Neural crest cell (in vitro differentiated cells): ENCODE measurements at regions not wholly inside any gene's neighbourhood (a gene's known extent, or its start where the extent isn't known, plus 50 kb on each side); places are given as distances from the start of the nearest gene placed in this dataset.
A peak's percentile ranks its signal among the peaks of the same experiment; 100 is the strongest.

Experiments used
- DNase-seq: peaks from one replicate; pipeline ENCODE4 v3.0.0; 2021; ENCODE audit warnings: low read depth, mixed read lengths, low spot score
- H3K27ac Mint-ChIP-seq: one replicate; pipeline ENCODE4 v1.8.0; 2021; ENCODE audit warnings: mild to moderate bottlenecking, mixed read lengths; ENCODE audit not compliant: unreplicated experiment
- H3K27me3 Mint-ChIP-seq: 2 replicates; pipeline ENCODE4 v1.8.0; 2021; ENCODE audit warnings: low read depth, mild to moderate bottlenecking, mixed read lengths
- H3K36me3 Mint-ChIP-seq: 2 replicates; pipeline ENCODE4 v1.8.0; 2021; ENCODE audit warnings: low read depth, mild to moderate bottlenecking, mixed read lengths
- H3K4me1 Mint-ChIP-seq: 2 replicates; pipeline ENCODE4 v1.8.0; 2021; ENCODE audit warnings: mixed read lengths
- H3K4me3 Mint-ChIP-seq: one replicate; pipeline ENCODE4 v1.8.0; 2021; ENCODE audit warnings: mild to moderate bottlenecking, mixed read lengths
- H3K9me3 Mint-ChIP-seq: 2 replicates; pipeline ENCODE4 v1.8.0; 2021; ENCODE audit warnings: mixed read lengths
- TF ChIP-seq, protein P1 (sequence below): fragments of 200-600 bp; sonication (generic); conservative IDR thresholded peaks from 2 replicates; pipeline ENCODE4 v1.5.0; 2021; ENCODE audit warnings: antibody characterized with exemption, mild to moderate bottlenecking

DNA sequence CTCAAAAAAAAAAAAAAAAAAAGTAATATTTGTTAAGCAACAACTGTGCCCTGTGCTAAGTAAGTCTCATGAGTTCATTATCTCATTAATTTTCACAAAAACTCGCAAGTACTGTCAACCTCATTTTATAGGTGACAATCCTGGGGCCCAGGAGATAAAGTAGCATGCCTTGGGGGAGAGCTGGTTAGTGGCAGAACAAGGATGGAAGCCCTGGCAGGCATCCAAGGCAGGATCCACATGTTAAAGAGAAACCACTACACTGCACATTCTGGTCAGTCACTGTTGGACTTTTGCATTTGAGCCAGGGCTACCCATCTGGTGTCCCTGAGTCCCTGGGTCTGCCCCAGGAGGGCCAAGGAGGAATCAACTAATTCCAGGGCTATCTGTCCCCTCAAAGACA is 54.6 kb downstream of the ZFP36L2 start:
- peak overlapping the region; percentile 43 for H3K27ac Mint-ChIP-seq
- peaks cover 42% of the 10 kb centered on the region for H3K4me1 Mint-ChIP-seq

DNA sequence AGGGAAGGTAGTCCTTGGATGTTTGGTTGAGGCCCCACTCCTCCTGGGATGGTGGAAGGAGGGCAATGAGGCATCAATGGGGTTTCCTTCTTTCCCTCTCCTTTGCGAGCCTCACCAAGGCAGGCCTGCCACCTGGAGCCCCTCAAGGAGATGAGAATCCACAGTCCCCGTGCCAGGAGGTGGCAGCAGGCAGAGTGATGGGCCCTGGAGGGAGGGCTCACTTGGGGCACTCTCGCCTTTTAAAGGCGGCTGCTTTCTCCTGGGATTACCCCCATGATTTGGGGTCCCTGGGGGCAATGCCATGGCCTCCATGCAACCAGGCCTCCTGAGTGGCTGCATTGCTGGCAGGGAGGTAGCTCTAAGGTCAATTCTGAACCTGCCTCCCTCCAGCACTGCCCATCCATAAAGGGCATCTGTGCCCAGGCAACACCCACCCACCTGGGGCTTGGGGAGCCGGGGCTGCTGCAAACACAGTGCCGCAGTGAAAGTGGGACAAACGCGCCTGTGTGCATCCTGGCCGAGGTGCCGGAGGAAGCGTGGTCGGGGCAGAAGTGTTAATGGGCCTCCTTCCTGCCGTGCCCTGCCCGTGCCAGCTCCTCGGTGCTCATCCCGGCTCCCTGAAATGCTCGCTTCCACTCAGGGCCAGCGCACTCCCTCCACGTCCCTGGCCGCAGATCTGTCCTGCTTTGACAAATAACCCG is 55.9 kb downstream of the ZFP36L2 start:
- Mint-ChIP-seq H3K4me1 (peaks cover 38% of the 10 kb centered on the region), H3K4me3 (no peak overlapping the region), H3K27me3 (no peaks in the 10 kb centered on the region), H3K27ac (no peak overlapping the region), H3K9me3 (no peaks in the 10 kb centered on the region), H3K36me3 (no peaks in the 10 kb centered on the region)
- TF ChIP-seq, protein P1, sequence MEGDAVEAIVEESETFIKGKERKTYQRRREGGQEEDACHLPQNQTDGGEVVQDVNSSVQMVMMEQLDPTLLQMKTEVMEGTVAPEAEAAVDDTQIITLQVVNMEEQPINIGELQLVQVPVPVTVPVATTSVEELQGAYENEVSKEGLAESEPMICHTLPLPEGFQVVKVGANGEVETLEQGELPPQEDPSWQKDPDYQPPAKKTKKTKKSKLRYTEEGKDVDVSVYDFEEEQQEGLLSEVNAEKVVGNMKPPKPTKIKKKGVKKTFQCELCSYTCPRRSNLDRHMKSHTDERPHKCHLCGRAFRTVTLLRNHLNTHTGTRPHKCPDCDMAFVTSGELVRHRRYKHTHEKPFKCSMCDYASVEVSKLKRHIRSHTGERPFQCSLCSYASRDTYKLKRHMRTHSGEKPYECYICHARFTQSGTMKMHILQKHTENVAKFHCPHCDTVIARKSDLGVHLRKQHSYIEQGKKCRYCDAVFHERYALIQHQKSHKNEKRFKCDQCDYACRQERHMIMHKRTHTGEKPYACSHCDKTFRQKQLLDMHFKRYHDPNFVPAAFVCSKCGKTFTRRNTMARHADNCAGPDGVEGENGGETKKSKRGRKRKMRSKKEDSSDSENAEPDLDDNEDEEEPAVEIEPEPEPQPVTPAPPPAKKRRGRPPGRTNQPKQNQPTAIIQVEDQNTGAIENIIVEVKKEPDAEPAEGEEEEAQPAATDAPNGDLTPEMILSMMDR, result no peak
- no peak for DNase-seq

More for the DNA sequence above, 54.6 kb downstream of the ZFP36L2 start:
- TF ChIP-seq, protein P1, result no peak
- Mint-ChIP-seq H3K27me3 (no peaks in the 10 kb centered on the region), H3K9me3 (no peaks in the 10 kb centered on the region), H3K36me3 (no peaks in the 10 kb centered on the region), H3K4me3 (no peak overlapping the region)
- no peak for DNase-seq

DNA sequence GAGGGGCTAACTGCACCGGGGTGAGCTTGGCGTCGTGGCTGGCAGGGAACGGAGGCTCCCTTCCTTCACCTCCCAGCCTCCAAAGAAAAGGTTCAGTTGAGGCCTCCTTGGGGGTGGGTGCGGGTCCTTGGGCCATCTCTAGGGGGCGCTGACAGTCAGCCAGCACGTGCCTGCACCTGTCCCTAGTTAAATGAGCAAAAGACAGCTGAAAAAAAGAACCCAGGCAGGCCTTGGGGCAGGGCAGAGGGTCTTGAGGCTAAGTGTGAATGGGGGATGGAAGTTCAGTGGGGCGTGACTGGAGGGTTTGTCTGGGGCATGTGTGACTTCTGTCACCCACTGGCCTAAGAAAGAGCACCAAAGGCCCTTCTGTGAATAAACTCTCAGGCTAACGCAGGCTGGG is 56.4 kb downstream of the ZFP36L2 start:
- Mint-ChIP-seq H3K36me3 (no peaks in the 10 kb centered on the region), H3K27ac (no peak overlapping the region), H3K4me3 (no peak overlapping the region), H3K9me3 (no peaks in the 10 kb centered on the region), H3K4me1 (peaks cover 34% of the 10 kb centered on the region), H3K27me3 (no peaks in the 10 kb centered on the region)
- peak; percentile 28 for DNase-seq
- TF ChIP-seq, protein P1, result peak; percentile 61

DNA sequence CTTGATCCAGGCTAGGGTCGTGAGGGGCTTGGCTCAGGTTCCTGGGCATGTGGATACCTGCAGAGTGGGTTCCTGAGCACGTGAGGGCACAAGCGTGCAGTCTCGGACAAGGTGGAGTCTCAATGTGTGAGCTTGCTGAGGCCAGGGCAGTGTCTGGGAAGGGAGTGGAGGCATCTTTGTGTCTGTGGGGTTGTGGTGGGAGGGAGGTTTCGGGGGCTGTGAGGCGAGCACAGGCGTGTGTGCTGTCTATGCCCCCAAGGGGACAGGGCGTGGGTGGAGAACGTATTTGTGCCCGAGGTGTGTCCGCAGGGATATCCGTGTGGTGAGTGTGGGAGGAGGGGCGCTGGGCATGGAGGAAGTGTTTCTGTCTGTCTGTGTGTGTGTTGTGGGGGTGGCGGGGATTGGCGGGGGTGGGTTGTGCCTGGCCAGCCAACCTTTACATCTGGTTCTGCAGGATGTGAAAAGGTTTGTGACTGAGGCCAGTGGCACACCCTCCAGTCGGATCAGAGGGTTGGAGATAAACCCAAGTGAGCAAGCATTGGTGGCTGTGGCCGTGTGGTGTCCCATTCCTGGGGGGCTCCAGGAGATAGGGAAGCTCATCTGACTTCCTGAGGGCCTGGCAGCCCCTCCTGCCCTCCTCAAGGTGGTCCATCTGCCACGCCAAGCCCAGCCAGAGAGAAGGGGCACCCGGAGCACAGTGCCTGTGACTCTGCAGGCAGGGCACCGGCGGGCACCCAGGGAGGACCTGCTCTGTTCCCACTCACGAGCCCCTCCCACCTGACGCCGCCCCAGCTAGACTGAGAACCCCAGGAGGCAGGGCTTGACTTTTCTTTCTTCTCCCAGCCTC is 57.1 kb downstream of the ZFP36L2 start:
- Mint-ChIP-seq H3K36me3 (no peaks in the 10 kb centered on the region), H3K27ac (peak overlapping the region; percentile 98), H3K9me3 (no peaks in the 10 kb centered on the region), H3K4me1 (peaks cover 31% of the 10 kb centered on the region), H3K27me3 (no peaks in the 10 kb centered on the region), H3K4me3 (no peak overlapping the region)
- TF ChIP-seq, protein P1, result no peak
- no peak for DNase-seq

DNA sequence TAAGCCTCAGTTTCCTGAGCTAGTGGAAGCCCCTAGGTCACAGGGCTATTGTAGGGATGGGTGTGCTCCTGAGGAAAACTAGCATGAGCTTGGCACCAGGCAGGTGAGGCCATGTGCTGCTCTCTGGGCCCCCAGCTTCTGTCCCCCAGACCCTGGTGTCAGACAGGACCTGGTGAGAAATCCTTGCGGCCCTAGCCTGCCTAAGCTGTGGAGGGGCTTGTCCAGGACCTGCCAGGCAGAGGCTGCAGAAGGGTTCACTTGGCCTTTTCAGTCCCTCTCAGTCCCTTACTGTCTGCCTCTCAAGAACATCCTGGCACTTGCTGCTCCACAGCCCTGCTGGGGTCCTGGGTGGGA is 58.4 kb downstream of the ZFP36L2 start:
- Mint-ChIP-seq H3K27me3 (no peaks in the 10 kb centered on the region), H3K4me1 (peaks cover 34% of the 10 kb centered on the region), H3K36me3 (no peaks in the 10 kb centered on the region), H3K27ac (peak overlapping the region; percentile 79), H3K4me3 (no peak overlapping the region), H3K9me3 (no peaks in the 10 kb centered on the region)
- TF ChIP-seq, protein P1, result no peak
- no peak for DNase-seq
